GM12891 (cell line): ENCODE measurements at regions not wholly inside any gene's neighbourhood (a gene's known extent, or its start where the extent isn't known, plus 50 kb on each side); places are given as distances from the start of the nearest gene placed in this dataset.

Source experiments
- POLR2A ChIP-seq: IDR thresholded peaks from 2 replicates; pipeline ENCODE4 v1.6.1; 2011; ENCODE audit warnings: low read depth, low read length, control low read depth
- POLR2AphosphoS5 ChIP-seq: IDR thresholded peaks from 2 replicates; pipeline ENCODE4 v1.6.1; 2011; ENCODE audit warnings: low read depth, low read length, control low read depth
- POU2F2 ChIP-seq: IDR thresholded peaks from 2 replicates; pipeline ENCODE4 v1.6.1; 2011; ENCODE audit warnings: low read depth, mild to moderate bottlenecking, control low read depth, low read length, moderate library complexity

GRCh38 chr16:63228259-63228658, 1192.0 kb upstream of the CDH8 start:
- TF ChIP-seq POLR2AphosphoS5 (no peak), POLR2A (no peak), POU2F2 (no peak)
